Ishikawa (cell line): ENCODE measurements at regions not wholly inside any gene's neighbourhood (a gene's known extent, or its start where the extent isn't known, plus 50 kb on each side); places are given as distances from the start of the nearest gene placed in this dataset.

ENCODE experiments used
- CEBPB ChIP-seq: IDR thresholded peaks from 2 replicates; pipeline ENCODE4 v1.6.1; 2012
- CREB1 ChIP-seq: IDR thresholded peaks from 2 replicates; pipeline ENCODE4 v1.6.1; 2012; ENCODE audit warnings: low read depth
- EGR1 ChIP-seq: IDR thresholded peaks from 2 replicates; pipeline ENCODE4 v1.6.1; 2012
- EP300 ChIP-seq: IDR thresholded peaks from 2 replicates; pipeline ENCODE4 v1.6.1; 2012; ENCODE audit warnings: borderline replicate concordance
- FOXM1 ChIP-seq: IDR thresholded peaks from 2 replicates; pipeline ENCODE4 v1.6.1; 2012; ENCODE audit warnings: low read depth, borderline replicate concordance
- NFIC ChIP-seq: IDR thresholded peaks from 2 replicates; pipeline ENCODE4 v1.6.1; 2012
- TAF1 ChIP-seq: IDR thresholded peaks from 2 replicates; pipeline ENCODE4 v1.6.1; 2012; ENCODE audit warnings: low read depth, mild to moderate bottlenecking
- TCF12 ChIP-seq: IDR thresholded peaks from 2 replicates; pipeline ENCODE4 v1.6.1; 2012; ENCODE audit warnings: low read depth
- TEAD4 ChIP-seq: IDR thresholded peaks from 2 replicates; pipeline ENCODE4 v1.6.1; 2012
- YY1 ChIP-seq: IDR thresholded peaks from 2 replicates; pipeline ENCODE4 v1.6.1; 2012; ENCODE audit warnings: low read depth
- ZBTB7A ChIP-seq: IDR thresholded peaks from 2 replicates; pipeline ENCODE4 v1.6.1; 2012; ENCODE audit warnings: low read depth
- TF ChIP-seq, protein P1 (sequence below): IDR thresholded peaks from 2 replicates; pipeline ENCODE4 v1.6.1; 2012
- TF ChIP-seq, protein P2 (sequence below): IDR thresholded peaks from 2 replicates; pipeline ENCODE4 v1.6.1; 2012; ENCODE audit warnings: low read depth, mild to moderate bottlenecking

DNA sequence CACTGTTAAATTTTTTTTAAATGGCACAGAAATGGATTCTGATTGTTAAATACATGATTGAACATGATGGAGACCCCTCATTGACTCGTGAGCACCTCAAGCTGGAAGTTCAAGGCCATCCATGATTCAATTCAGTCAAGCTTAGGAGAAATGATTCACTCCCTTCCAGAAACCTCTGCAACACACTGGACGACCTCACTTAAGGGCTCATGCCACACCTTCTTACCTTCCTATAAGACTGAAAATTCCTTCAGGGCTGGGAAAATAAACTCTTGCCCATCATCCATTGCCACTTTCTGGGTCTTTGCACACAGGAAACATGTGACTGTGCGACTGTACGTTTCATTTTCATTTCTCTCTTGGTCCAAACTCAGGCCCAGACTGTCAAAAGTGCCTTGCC lies 196.4 kb downstream of the TBXT start:
- TF ChIP-seq, protein P1, sequence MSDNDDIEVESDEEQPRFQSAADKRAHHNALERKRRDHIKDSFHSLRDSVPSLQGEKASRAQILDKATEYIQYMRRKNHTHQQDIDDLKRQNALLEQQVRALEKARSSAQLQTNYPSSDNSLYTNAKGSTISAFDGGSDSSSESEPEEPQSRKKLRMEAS = no peak
- no peak for TF ChIP-seq TCF12
- TF ChIP-seq, protein P2, sequence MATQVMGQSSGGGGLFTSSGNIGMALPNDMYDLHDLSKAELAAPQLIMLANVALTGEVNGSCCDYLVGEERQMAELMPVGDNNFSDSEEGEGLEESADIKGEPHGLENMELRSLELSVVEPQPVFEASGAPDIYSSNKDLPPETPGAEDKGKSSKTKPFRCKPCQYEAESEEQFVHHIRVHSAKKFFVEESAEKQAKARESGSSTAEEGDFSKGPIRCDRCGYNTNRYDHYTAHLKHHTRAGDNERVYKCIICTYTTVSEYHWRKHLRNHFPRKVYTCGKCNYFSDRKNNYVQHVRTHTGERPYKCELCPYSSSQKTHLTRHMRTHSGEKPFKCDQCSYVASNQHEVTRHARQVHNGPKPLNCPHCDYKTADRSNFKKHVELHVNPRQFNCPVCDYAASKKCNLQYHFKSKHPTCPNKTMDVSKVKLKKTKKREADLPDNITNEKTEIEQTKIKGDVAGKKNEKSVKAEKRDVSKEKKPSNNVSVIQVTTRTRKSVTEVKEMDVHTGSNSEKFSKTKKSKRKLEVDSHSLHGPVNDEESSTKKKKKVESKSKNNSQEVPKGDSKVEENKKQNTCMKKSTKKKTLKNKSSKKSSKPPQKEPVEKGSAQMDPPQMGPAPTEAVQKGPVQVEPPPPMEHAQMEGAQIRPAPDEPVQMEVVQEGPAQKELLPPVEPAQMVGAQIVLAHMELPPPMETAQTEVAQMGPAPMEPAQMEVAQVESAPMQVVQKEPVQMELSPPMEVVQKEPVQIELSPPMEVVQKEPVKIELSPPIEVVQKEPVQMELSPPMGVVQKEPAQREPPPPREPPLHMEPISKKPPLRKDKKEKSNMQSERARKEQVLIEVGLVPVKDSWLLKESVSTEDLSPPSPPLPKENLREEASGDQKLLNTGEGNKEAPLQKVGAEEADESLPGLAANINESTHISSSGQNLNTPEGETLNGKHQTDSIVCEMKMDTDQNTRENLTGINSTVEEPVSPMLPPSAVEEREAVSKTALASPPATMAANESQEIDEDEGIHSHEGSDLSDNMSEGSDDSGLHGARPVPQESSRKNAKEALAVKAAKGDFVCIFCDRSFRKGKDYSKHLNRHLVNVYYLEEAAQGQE = no peak
- TF ChIP-seq CEBPB = no peak
- TF ChIP-seq EGR1 = no peak
- no peak for TF ChIP-seq TAF1
- TF ChIP-seq ZBTB7A = no peak
- no peak for TF ChIP-seq NFIC
- no peak for TF ChIP-seq YY1
- TF ChIP-seq TEAD4 = no peak
- no peak for TF ChIP-seq CREB1
- TF ChIP-seq FOXM1 = no peak
- no peak for TF ChIP-seq EP300
